DOHH2 (cell line): ENCODE measurements at regions not wholly inside any gene's neighbourhood (a gene's known extent, or its start where the extent isn't known, plus 50 kb on each side); places are given as distances from the start of the nearest gene placed in this dataset.

Experiments used
- CTCF ChIP-seq: fragments of 200-600 bp; sonication (generic); IDR thresholded peaks from one replicate; pipeline ENCODE4 v1.5.1; 2014; ENCODE audit warnings: antibody characterized with exemption, mild to moderate bottlenecking, low read depth, low read length; ENCODE audit not compliant: poor library complexity, severe bottlenecking
- EZH2phosphoT487 ChIP-seq: fragments of 200-600 bp; sonication (generic); IDR thresholded peaks from 2 replicates; pipeline ENCODE4 v1.6.1; 2017; ENCODE audit warnings: borderline replicate concordance, mild to moderate bottlenecking, antibody characterized with exemption, low read length, moderate library complexity, mixed read lengths

GRCh38 chrX:20641954-20642353 is 375.2 kb upstream of the RPS6KA3 start:
- no peak for TF ChIP-seq CTCF
- no peak for TF ChIP-seq EZH2phosphoT487
